Liver (tissue), 3 donors: ENCODE measurements at regions not wholly inside any gene's neighbourhood (a gene's known extent, or its start where the extent isn't known, plus 50 kb on each side); places are given as distances from the start of the nearest gene placed in this dataset.

Experiments used
- CTCF ChIP-seq: fragments of 150-350 bp; IDR thresholded peaks from 2 replicates; pipeline ENCODE4 v1.5.1; 2017; ENCODE audit warnings: improper control_type of control experiment, low read depth, low read length; ENCODE audit not compliant: missing input control
- JUND ChIP-seq, 2 donors: IDR thresholded peaks; 2 replicates each; pipeline ENCODE4 v1.6.1; 2016; ENCODE audit warnings: antibody characterized with exemption in 2 of 2
- MAX ChIP-seq: IDR thresholded peaks from 2 replicates; pipeline ENCODE4 v1.6.1; 2016; ENCODE audit warnings: antibody characterized with exemption
- REST ChIP-seq: IDR thresholded peaks from 2 replicates; pipeline ENCODE4 v1.6.1; 2016; ENCODE audit warnings: antibody characterized with exemption, mild to moderate bottlenecking
- TAF1 ChIP-seq: conservative IDR thresholded peaks from 2 replicates; pipeline ENCODE4 v1.6.1; 2016; ENCODE audit warnings: antibody characterized with exemption, mild to moderate bottlenecking
- donor health status: healthy.
- donor health status: healthy.

- TF ChIP-seq CTCF (no peak), MAX (no peak), REST (no peak), TAF1 (no peak), JUND (IDR thresholded peaks at IDR 0.05) (no peak)
These were observed 75.7 kb upstream of the TPRG1 start for GRCh38 chr3:189096092-189096491.
